GM21786 (cell line): ENCODE measurements at regions not wholly inside any gene's neighbourhood (a gene's known extent, or its start where the extent isn't known, plus 50 kb on each side); places are given as distances from the start of the nearest gene placed in this dataset.
"Not testable (repeated sequence)": the region's sequence is repeated elsewhere in the genome, so short reads cannot be mapped to it uniquely, and the experiment has no call there.

Experiments used
- ATAC-seq: cut with Tn5 transposase; IDR thresholded peaks from one replicate; pipeline ENCODE4 v1.9.1; 2021; ENCODE audit not compliant: unreplicated experiment

DNA sequence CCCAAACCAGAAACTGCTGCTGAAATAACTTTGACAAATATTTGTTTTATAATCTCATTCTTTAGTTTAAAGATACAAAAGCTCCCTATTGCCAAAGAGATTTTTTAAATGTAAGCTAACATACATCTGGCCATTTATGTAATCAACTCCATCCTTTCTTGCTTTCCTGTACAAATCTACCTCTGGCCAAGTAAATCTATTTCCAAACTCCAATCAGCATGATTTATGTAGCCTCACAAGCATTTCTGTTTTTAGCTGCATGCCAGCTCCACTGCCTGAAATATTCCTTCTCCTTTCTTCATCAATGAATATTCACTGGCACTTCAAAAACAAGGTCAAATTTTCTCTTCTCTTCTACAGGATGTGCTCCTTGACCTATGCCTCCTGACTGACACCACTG is 80.0 kb downstream of the SHOX2 start:
- no peak for ATAC-seq

DNA sequence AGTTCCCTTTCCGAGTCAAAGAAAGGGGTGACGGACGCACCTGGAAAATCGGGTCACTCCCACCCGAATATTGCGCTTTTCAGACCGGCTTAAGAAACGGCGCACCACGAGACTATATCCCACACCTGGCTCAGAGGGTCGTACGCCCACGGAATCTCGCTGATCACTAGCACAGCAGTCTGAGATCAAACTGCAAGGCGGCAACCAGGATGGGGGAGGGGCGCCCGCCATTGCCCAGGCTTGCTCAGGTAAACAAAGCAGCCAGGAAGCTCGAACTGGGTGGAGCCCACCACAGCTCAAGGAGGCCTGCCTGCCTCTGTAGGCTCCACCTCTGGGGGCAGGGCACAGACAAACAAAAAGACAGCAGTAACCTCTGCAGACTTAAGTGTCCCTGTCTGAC is 86.3 kb downstream of the SHOX2 start:
- ATAC-seq = not testable (repeated sequence)

DNA sequence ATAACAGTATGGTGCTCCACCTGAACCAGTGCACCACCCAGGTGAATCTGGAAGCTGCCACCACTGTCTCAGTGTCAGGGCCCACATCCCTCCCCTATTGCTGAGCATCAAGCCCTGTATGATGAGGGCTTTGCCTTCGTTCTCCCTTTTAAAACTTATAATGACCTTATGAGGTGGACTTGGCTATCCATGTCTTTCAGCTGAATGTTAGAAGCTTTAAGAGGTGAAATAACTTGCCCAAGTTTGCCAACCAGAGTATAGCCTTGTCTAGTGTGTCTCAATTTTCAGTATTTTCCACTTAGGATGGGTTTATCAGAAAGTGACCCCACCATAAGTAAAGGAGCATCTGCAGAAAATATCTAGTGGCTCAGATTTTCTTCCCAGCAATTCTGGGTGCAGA is 87.8 kb downstream of the SHOX2 start:
- no peak for ATAC-seq

- no peak for ATAC-seq
Observed at GRCh38 chr3:158012901-158013300, 93.3 kb downstream of the SHOX2 start.

DNA sequence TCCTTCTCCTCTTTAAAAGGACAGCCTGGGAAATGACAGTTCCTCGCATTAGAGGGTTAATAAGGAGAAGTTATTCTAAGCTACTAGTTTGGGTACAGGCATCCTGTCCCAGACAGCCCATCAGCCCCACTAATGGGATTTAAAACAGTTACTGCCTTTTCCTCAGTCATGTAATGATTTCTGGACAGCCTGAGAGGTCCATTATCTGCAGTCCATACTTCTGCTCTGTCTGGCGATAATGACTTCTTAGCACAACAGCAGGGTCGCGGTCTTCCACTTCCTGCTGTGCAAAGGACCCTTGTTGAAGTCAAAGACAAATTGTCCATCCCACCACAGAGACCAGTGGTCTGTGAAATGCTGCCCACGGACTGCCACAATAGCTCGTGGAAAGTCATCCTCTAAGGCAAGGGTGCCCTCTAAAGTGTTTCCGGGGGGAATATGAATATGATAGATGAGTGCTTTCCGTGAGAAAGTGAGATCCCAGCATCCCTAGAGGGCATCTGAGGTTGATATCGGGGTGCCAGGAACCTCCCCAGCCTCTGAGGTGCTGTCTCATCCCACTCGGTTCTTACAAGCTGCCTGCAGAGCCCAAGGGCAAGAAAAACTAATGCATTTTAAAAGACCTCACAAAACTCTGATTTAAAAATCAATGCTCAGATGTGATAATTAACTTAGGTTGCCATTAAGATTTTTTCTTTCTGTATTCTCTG is 100.7 kb downstream of the SHOX2 start:
- no peak for ATAC-seq

- no peak for ATAC-seq
Observed at GRCh38 chr3:157999246-157999645, 107.0 kb downstream of the SHOX2 start.

DNA sequence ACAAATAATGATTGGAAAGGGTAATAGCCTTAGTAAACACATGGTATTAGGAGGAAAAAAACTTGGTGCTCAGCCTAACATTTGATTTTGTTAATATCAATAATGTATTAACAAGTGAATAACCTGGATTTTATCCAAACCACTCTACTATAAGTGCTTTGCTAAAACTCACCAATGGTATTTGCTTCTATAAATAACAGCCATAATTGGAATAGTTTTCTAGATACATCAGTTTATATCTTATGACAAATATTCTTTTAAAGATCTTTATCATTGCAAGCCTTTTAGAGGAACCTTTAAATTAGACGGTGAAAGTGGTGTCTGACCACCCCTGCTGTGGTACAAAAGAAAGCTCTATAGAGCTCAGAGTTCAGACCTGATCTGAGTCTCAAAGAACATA is 123.9 kb downstream of the SHOX2 start:
- ATAC-seq = no peak

DNA sequence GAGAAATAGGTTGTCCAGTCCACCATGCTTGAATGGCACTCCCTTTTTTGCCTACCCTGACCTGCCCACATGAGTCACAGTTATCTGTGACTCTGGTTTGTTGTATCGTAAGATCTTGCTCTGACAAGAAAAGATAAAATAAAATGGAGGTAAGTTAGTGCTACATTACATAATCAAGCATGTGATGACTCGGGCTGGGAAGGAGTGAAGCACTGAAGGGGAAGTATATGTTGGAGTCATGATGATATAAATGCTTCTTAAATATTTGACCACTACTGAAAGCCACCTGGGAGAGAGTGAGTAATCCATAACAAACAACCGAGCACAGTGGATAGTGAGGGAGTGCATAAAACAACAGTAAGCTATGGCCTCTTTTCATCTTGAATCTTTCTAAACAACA is 124.4 kb downstream of the SHOX2 start:
- no peak for ATAC-seq

DNA sequence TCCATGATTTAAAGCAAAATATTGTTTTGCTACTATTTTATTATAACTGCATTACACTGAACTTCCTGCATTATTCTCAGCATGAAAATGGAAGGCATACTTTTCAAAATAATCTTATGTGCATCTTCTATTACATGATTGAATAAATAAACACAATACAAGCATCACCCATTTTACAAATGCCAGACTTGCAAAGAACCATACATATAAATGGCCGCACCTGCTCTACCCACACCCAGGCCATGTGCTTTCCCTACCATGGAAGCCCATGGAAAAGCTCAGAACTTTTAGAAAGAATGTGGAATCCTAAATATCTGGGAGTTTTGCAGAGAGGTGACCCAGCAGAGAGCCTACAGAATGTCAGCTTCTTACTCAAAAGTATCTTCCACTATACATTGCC is 127.2 kb downstream of the SHOX2 start:
- ATAC-seq = no peak

DNA sequence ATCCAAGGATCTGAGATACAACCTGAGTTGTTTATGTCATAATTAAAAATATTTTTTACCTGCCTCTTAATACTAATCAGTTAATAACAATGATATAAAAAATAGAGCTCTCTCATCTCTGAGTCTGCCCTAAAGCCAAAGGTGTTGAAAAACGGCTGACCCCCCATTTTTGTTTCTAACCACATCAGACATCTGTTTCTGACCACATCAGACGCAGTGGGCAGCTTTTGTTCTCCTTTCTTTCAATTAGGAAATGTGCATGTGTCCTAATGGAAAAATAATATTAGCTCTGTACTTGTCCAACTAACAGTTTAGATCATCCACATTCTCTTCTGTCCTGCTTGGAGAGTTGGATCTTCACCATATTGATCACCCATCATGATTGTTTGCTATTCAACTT is 144.6 kb downstream of the SHOX2 start:
- ATAC-seq = no peak

GRCh38 chr3:157958457-157958856 is 147.8 kb downstream of the SHOX2 start:
- ATAC-seq = no peak

- no peak for ATAC-seq
Observed at GRCh38 chr3:157956850-157957249, 149.4 kb downstream of the SHOX2 start.

DNA sequence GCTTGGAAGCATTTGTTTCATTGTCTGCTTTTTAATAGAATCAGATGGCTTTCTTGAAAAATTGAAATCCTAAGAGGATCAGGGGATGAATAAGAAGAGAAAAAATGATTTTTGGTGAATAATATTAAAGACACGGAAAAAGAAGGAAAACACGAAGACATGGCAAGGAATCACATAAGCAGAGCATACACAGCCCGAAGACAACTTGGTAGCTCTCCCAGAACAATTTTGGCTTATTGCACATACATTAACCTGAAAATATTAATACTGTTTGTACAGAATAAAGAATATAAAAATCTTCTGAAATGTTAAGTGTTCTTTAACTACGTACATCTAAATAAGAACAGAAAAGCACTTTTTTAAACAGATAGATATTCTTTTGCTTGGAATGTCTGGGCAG is 150.0 kb downstream of the SHOX2 start:
- no peak for ATAC-seq

- no peak for ATAC-seq
Observed at GRCh38 chr3:157953565-157953964, 152.7 kb downstream of the SHOX2 start.

DNA sequence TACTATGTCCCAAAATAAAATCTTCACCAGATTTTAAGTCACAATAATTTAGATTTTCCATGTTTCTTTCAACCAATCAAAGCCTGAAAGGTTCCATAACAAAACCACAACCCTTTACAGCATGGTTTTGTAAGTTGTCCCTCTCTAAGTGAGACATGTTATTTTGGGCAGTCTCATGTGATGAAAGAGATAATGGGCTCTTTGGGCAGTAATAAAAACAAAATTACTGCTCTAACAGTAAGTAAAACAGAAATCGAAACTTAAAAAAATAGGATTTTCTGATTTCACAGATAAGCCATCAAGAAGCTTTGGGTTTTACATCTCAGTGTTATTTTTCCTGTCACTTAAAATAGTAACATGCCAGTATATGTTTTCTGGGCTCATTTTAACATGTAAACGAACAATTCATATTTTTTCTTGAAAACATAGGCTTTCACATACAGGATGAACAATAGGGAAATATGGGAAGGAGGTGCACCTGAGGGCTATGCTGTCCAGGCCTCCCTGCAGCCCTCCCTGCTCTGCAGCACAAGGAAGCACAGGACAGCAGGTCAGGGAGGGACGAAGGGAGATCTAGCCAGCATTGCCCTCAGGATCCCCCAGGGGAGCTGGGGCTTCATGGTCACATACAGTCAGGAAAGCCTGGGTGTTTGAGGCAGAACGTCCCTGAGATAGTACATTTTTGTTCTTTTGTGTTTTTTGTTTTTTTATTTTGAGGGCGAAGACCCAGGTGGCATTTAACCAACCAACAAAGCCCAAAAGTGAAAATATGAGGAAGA is 157.4 kb downstream of the SHOX2 start:
- no peak for ATAC-seq

GRCh38 chr3:157939166-157939565 is 167.1 kb downstream of the SHOX2 start:
- ATAC-seq = no peak

DNA sequence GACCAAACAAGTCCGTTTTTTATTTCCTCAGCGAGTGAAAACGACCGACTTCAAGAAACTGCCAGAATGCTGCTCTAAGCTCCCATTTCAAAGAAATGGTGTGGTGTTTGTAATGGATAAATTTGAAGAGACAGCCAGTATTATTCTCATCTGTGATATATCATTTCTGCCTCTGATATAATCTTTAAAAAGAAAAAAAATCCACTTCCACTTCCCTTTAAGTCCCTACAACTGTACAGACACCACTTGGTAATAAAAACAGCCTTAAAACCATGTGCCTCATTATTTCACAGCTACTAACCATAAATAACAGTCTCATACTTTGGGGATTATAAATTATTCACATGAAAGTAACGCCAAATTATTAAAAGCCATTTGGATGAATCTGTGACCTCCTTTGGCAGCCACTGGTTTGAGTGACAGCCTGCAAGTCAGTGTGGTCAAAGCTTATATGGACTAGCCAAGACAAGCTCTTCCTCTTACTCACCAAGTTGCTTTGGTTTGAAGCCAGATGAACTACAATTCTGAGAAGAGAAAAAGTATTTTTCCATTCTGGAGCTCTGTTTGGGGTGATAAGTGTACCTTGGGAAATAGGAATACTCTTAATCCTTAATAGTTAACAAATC is 168.0 kb downstream of the SHOX2 start:
- no peak for ATAC-seq

DNA sequence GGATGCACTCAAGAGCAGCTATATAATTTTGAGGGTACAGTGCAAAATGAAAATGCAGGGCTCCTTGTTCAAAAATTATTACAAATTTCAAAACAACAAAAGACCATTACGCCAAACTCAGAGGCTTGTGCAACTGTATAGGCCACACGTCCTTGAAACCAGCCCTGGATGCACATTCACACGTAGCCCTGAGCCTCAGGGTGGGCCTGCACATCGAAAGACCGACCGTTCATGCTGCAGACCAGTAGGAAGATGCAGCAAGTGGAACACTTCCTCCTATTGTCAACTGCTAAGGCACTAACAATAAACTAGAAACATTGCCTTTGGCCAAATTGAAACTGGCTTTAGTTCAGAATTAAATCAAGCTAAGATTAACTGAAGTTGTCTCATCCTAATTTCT is 174.7 kb downstream of the SHOX2 start:
- no peak for ATAC-seq

GRCh38 chr3:157930000-157930780 is 176.0 kb downstream of the SHOX2 start:
- ATAC-seq = no peak

DNA sequence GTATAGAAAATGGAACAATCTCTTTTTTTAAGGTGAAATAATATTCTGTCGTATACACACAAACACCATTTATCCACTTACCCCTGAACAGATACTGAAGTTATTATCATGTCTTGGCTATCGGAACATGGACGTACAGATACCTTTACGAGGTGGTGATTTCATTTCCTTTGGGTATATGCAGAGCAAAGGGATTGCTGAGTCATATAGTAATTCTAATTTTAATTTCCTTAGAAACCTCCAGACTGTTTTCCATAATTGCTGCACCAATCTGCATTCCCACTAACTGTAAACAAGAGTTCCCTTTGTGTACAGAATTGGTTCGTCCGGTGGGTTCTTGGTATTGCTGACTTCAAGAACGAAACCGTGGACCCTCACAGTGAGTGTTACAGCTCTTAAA is 179.4 kb downstream of the SHOX2 start:
- ATAC-seq = no peak

GRCh38 chr3:157922614-157923013 is 183.6 kb downstream of the SHOX2 start:
- ATAC-seq = no peak
